Ureter (tissue), 1 donor: ENCODE measurements at regions not wholly inside any gene's neighbourhood (a gene's known extent, or its start where the extent isn't known, plus 50 kb on each side); places are given as distances from the start of the nearest gene placed in this dataset.
A peak's percentile ranks its signal among the peaks of the same experiment; 100 is the strongest.
"Not testable (repeated sequence)": the region's sequence is repeated elsewhere in the genome, so short reads cannot be mapped to it uniquely, and the experiment has no call there.

ENCODE experiments used
- DNase-seq: peaks from one replicate; pipeline ENCODE4 v3.0.0-alpha.2; 2020; ENCODE audit warnings: low spot score
- donor health status: DM: yes; HTN: yes; CAD: no.

DNA sequence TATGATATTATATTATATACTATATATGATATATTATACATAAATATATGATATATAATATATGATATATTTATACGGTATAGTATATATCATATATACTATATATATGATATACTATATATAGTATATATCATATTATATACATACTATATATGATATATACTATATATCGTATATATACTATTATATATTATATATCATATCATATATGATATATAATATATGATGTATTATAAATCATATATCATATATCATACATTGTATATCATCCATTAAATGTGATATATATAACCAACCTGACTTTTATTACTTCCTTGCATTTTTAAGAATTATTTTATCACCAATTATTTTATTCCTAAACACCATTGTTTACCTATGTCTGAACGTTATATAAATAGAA, 146.6 kb upstream of the PRSS16 start:
- no peak for DNase-seq

DNA sequence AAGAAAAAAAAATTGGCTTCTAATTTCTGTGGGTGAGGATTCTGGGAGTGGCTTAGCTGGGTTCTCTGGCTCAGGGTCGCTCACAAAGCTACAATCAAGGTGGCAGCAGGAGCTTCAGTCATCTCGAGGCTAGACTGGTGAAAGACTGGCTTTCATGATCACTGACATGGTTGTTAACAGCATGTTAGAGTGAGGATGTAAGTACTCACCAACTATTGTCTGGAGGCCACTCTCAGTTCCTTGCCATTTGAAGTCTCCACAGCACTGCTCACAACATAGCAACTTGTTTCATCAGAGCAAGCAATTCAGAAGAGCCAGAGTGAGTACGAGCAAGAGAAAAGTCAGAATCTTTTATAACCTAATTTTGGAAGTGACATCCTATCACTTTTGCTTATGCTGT, 145.7 kb upstream of the PRSS16 start:
- no peak for DNase-seq

DNA sequence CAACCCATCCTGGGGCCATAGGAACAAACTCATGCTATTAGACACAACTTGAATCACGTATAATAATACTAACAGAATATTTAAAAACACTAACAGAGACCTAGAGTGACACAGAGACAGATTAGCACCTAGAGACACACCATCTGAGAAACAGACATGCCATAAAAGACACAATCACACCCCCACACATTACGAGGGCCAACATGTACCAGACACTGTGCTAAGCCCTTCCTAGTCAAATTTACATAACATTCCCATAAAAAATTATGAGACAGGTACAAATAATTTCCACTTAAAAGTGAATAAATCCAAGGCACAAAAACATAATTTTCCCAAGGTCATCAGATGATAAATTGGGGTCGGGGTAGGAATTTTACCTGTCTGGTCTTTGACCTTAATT, 141.1 kb upstream of the PRSS16 start:
- no peak for DNase-seq

DNA sequence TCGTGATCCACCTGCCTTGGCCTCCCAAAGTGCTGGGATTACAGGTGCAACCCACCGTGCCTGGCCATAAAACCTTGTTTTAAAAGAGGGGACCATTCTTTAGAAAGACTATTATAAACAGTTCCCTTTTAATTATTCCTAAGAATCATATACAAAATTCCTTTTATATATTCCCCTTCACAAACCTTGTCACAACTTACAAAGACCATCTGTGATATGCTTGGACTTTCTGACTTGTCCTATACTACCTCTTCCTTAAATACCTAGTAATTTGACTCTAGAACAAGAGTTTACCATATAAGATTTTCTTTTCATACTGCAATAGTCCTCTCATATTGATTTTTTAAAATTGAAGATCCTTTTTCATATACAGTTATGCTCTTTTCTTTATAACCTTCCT, 135.8 kb upstream of the PRSS16 start:
- no peak for DNase-seq

DNA sequence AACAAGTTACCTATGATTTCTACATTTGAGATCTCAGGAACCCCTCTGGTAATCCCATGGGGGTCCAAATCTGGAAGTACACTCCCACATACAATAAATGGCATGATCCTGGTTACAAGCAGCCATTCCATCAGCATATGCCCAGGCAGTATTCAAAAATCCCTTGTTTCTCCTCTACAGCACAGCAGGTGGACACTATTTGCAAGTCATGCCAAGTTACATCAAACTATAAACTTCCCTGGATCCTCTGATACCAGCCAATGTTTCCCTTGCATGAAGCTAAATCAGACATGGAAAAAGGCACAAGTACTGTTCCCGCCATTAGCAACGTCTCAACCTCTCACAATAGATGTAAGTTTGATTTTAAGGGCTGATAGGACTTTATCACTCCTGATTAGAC, 134.5 kb upstream of the PRSS16 start:
- DNase-seq, result no peak

DNA sequence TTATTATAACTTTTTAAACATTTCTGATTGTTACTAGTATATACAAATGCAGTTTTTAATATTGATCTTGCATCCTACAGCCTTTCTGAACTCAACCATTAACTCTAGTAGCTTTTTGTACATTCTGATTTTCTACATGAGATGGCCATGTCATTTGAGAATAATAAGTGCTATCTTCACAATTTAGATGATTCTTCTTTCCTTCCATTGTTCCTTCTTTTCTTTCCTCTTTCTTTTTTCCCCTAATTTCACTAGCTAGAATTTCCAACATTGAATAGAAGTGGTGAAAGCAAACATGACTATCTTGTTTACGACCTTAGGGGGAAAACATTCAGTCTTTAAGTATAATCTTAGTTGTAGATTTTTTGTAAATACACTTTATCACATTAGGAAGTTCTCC, 128.2 kb upstream of the PRSS16 start:
- no peak for DNase-seq

DNA sequence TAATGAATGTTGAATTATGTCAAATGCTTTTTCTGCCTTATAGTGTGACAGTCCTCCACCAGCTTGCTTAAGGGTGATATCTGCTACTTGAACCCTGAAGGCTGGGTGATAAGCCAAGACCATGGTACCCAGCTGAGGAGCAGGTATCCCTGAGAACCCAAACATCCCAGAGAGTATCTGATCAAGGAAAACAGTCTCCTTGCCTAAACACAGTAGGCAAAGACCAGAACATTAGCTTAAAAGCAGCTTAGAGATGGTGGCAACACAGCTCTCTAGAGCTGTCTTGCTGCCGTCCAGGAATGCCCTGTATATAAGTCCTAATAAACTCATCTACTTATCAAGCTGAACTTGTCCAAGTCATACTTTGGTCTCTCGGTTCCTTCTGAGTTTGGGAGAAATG, 127.7 kb upstream of the PRSS16 start:
- no peak for DNase-seq

DNA sequence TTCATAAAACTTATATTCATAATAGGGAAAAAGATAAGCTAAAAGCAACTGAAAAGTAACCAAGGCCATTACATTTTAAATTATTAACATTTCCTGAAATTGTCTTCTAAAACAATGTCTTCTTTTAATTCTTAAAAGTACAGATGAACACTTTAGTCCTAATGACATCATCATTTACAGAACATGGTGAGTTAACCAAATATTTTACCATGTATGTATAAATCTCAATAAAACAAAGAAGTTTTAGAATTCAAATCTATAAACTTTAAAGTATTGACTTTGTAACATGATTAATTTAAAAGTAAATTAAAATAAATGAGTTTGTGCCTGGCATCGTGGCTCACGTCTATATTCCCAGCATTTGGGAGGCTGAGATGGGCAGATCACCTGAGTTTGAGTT, 125.9 kb upstream of the PRSS16 start:
- no peak for DNase-seq

DNA sequence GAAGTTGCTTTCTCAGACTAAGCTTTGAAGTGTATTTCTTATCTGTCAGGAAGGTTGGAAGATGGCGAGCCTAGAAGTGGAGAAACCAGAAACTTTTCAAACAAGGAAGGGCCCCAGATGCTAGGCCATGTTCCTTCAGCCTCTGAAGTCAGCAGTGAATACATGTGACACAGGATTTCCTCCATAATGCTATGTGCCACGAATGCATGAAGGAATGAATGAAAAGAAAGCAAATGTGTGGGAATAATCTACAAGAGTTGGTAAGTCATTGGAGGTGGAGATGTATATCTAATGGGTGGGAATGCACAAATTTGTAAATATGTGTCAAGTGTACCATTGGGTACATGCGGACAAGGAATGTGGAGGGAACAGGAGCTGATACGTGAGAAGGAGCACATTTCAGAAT, 123.2 kb upstream of the PRSS16 start:
- DNase-seq, result no peak

DNA sequence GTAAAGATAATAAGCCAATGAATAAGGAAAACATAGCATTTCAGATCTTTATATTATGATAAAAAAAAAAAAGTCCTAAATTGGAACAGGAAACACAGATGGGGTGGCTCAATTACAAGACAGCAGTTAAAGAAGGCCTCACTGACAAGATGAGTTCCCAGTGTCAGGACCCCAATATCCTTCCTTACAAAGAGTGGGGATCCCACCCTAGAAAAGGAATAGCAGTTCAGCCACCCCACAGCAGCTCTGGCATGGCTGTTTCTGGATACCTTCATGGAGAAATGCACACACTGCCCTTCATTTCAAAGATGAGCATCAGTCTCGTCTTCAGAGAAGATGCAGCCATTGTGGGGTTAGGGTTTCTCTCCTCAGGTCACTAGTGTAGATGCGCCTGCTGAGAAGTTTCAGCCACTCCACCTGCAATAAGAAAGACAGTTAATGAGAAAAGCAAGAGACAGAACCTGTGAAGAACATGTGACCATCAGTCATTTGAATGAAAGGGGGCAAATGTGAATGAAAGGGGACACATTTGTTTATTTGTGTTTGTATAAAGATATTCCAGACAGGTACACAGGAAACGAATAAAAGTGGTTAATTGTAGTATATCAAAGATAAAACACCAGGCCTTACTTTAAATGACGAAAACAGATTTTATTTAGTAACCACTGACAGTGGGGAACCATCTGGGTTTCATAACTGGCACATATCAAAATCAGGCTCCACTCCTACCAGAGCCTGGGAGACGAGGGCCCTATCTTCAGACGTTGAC, 121.3 kb upstream of the PRSS16 start:
- no peak for DNase-seq

DNA sequence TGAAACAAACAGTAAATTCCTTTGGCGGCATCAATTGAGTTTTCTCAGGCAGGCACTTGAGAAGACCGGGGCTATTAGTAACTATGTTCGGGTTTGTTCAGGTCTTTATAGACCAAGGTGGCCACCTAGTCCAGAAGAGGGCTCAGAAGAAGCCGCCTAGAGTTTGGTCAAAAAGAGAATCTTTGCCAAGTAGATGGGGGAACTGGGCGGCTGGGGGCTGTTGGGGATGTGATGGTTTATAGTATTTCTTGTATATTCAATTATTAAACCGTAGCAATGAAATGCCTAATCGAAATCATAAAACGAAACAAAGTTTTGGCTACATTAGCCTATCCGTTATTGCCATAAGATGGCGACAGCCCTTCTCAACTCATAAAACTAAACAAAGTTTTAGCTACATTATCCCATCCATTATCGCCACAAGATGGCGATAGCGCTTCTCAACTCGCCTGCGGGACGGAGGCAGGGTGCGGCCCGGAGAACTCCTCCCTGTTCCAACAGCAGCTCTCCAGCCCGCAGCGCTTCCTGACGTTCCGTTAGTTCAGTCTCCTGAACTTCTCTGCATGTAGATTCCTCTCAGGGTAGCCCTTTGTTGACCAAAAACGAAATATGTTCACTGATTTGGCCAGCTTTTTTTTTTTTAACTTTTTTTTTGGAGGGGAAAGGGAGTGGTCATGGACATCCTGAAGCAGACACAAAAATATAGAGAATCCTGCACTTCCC, 120.5 kb upstream of the PRSS16 start:
- DNase-seq, result peak; percentile 91

DNA sequence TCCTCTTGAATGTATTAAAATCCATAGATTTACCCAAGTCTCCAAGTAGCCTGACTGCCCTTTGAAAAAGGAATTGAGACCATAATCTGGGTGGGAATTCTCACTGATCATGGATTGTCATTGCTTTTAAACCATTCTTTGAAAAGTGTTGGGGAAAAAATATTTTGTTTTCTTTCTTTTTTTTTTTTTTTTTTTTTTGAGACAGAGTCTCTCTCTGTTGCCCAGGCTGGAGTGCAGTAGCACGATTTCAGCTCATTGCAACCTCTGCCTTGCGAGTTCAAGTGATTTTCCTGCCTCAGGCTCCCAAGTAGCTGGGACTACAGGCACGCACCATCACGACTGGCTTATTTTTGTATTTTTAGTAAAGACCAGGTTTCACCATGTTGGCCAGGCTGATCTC, 119.6 kb upstream of the PRSS16 start:
- DNase-seq, result not testable (repeated sequence)

DNA sequence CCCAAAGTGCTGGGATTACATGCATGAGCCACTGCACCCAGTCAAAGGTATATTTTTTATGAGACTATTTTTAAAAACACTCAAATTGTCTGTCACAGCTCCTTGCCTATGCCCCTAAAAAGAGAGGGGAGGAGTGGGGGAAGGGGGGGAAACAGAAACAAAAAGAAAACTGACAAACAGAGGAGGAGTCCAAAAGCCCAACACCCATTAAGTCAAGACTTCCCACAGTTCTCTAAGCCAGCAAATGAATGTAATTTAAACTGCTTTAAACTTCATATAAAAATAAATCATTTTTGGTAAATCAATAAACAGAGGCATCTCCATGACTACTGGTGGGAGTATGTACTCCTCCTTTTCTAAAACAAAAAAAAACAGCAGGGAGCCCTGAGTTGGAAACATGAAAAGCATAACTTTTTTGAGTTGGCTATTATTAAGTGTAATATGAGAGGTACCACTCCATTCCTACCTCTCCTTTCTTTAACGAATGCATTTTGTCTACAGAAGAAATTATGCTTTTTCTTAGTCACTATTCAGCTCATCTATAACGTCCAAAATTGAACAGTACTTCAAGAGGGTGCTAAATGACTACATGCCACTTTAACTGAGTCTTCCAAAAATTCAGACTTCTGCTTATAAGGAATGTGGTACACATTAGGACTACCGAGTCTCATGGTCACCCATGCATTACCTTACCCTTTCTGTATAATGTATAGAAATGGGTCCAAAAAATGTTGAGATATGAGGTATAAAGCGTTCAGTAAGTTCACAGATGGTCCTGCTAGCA, 119.0 kb upstream of the PRSS16 start:
- no peak for DNase-seq

DNA sequence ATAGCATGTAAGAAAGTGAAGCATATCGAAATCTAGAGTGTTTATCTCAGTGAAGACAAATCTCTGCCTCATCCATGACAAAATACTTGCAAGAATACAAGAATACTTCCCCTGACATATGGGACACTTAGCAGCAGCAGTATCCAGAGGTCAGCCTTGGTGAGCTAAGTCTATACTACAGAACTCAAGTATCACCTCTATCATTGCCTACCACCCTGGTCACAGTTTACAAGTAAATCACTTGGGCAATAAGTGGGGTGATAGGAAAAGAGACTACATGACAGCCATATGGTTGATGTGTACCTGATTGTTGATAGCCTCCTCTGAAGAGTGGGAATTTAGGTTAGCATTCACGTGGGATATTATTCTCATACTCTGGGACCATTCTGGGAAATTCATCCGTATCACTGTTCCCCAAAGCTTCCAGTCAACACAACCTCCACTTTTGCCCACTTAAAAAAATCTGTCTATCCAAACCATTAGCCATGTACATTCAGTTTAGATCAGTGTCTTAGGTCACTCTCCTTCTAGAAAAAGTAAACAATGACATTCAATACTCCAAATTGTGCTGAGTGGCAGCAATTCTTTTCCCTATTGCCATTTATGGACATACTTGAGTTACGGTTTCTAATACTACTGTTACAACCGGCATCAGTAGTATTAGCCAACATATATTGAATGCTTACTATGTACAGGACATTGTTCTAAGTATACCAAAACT, 118.2 kb upstream of the PRSS16 start:
- no peak for DNase-seq

DNA sequence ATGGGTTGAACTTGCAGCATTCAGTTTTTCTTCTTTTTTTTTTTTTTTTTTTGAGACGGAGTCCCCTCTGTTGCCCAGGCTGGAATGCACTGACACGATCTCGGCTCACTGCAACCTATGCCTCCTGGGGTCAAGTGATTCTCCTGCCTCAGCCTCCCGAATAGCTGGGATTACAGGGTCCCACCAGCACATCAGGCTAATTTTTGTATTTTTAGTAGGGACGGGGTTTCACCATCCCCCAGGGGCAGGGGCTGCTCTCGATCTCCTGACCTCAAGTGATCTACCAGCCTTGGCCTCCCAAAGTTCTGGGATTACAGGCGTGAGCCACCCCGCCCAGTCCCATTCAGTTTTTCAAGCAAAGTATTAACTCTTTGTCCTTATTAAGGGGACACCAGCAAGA, 117.6 kb upstream of the PRSS16 start:
- DNase-seq, result no peak

DNA sequence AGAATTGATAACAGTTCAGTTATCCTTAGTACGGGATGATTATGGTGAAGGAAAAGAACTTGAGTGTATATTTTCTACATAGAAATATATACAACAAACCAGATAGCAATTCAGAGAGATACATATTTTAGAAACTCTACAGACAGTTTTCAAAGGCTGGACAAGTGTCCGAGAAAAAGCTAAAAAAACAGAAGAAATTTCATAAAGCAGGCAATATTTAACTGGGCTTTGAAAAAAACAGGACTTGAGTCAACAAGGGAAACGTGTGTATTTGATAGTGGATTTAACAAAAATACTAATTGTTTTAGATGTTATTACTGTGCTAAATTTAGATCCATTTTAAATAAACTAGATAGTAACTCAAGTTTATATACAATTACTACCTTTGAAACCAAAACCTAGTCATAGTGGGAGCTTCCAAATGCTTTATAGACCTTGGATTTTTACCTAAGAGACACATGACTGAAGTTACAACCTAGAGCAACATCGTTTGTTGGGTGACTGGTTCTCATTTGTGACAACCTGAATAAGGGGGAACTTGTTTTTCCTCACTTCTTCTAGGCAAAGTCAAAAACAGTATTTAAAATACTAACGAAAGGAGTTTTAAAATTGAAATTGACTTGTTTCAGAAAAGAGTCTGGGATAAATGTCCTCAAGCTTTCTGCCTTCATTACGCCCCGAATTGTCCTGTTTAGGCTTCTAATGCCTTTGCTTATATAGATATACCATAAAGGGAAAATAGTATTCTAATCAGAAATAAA, 116.7 kb upstream of the PRSS16 start:
- no peak for DNase-seq

DNA sequence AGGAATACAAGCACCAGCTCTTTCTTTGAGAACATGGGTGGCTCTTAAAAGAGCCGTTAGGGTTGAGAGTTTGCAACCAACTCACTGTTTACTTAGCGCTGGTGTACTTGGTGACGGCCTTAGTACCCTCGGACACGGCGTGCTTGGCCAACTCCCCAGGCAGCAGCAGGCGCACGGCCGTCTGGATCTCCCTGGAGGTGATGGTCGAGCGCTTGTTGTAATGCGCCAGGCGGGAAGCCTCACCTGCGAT, 115.3 kb upstream of the PRSS16 start:
- not testable (repeated sequence) for DNase-seq

DNA sequence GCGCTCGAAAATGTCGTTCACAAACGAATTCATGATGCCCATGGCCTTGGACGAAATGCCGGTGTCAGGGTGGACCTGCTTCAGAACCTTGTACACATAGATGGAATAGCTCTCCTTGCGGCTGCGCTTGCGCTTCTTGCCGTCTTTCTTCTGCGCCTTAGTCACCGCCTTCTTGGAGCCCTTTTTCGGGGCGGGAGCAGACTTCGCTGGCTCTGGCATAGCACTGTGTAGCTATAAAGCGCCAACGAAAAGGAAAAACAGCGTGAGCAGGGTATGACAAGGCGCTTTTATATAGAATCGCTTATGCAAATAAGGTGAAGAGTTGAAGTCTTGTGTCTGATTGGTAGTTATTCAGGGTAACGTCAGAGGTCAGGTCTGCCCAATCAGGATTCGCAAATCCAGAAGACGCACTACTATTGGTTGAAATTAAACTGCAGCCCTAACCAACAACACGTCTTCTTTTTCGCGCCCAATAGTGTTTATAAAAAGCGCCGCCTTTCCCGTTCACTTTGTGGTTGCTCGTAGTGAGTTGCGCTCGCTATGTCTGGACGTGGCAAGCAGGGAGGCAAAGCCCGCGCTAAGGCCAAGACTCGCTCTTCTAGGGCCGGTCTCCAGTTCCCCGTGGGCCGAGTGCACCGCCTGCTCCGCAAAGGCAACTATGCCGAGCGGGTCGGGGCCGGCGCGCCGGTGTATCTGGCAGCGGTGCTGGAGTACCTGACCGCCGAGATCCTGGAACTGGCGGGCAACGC, 114.8 kb upstream of the PRSS16 start:
- peak; percentile 94 for DNase-seq

DNA sequence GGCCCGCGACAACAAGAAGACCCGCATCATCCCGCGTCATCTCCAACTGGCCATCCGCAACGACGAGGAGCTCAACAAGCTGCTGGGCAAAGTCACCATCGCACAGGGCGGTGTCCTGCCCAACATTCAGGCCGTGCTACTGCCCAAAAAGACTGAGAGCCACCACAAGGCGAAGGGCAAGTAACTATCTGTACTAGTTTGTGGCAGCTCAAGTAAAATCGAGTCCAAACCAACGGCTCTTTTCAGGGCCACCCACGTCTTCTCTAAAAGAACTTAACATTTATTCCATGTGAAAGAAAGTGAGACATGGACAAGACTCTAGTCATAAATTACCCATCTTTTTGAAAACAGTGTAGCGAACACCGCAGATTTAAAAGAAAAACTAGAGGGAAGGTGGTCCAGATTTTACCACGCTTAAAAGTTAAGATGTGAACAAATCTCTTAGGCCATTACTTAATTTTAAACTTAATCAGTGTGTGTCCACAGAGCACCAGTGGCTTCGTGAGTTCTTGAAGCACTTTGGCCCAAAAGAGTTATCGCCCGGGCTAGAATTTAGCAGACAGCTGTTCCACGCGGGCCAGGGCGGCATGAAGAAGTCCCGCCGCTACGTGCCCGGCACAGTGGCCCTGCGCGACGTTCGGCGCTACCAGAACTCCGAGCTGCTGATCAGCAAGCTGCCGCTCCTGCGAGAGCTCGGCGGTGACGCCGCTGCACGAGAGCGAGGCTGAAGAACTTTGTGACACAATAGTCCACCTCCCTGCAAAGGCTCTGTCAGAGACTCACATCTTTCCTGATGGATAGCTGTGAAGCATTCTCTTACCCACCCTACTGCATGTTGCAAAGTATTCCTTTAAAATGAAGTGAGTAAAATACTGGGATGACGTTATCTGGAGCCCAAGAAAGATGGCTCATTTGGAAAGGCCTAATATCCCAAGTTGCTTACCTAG, 113.9 kb upstream of the PRSS16 start:
- no peak for DNase-seq
